A172 (cell line): ENCODE measurements at regions not wholly inside any gene's neighbourhood (a gene's known extent, or its start where the extent isn't known, plus 50 kb on each side); places are given as distances from the start of the nearest gene placed in this dataset.
"Not testable (repeated sequence)": the region's sequence is repeated elsewhere in the genome, so short reads cannot be mapped to it uniquely, and the experiment has no call there.

Experiments used
- DNase-seq: peaks from one replicate; pipeline ENCODE4 v3.0.0-alpha.2; 2015; ENCODE audit warnings: low spot score

DNA sequence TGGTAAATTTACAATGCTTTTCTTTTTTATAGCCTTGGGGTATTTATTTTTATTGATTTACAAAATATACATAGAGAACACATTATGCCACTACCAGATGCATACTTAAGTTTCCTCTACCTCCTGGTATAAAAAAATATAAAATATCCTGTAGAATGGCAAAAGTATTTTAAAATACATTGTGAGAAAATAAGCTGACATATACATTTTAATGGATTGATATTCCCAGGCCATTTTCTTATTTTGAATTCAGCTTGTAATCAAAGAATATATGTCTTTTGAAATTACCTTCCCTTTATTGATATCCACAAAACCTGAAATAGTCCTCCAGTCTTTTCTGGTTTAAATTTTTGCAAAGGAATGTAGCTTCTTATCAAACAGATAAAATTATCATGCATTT lies 923.9 kb downstream of the CDH18 start:
- no peak for DNase-seq

DNA sequence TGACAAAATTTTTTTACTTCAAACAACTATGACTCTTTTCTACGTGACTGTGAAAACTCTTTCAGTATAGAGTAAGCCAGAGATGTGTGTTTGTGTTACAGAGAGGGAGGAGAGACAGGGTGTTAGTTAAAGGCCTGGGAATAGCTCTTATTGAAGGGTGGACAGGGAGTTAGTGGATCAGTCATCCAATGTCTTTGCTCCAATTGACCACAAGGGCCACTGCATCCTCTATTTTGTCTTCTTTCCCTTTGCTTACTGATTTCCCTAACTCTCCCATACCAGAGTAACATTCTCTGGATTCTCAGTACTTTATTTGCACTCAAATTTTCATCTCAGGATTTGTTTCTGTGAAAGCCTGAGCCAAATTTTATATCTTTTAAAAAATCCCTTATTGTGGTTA lies 920.3 kb downstream of the CDH18 start:
- DNase-seq, result no peak

DNA sequence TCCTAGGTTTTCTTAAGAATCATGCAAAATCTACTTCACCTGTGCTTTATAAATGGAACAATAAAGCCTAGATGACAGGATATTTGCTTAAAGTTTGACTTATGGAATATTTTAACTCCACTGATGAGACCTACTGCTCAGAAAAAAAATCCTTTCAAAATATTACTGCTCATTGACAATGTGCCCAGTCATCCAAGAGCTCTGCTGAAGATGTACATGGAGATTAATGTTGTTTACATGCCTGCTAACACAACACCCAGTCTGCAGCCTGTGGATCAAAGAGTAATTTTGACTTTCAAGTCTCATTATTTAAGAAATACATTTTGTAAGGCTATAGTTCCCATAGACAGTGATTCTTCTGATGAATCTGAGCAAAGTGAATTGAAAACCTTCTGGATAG lies 889.6 kb downstream of the CDH18 start:
- no peak for DNase-seq

DNA sequence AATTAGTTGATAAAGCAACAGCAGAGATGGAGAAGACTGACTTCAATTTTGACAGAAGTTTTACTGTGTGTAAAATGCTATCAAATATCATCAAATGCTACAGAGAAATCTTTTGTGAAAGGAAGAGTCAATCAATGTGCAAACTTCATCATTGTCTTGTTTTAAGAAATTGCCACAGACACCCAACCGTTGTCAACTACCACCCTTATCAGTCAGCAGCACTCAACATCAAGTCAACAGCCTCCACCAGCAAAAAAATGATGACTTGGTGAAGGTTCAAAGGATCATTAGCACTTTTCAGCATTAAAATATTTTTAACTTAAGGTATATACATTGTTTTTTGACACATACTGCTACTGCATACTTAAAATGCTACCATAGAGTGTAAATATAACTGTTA lies 888.8 kb downstream of the CDH18 start:
- no peak for DNase-seq

- DNase-seq, result no peak
These were observed 883.1 kb downstream of the CDH18 start for GRCh38 chr5:19104948-19105347.

DNA sequence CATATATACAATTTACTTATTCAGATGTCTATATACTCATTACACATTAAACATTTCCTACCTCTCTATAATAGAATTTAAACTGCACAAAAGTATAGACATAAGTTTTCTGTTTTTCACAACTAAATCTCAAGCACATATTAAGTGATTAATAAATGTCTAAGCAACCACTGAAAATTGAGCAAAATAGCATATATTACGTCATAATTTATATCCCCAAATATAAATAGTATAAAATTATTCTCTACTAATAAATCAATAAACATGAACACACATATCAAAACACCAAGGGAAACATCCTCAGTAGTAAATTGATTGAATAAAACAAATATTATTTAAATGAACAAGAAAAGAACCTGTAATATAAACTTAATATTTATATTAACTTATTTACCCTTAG lies 865.1 kb downstream of the CDH18 start:
- no peak for DNase-seq

- peak; percentile 59 for DNase-seq
These were observed 861.9 kb downstream of the CDH18 start for GRCh38 chr5:19125956-19126713.

GRCh38 chr5:19140276-19140675 lies 847.7 kb downstream of the CDH18 start:
- DNase-seq, result peak; percentile 9

DNA sequence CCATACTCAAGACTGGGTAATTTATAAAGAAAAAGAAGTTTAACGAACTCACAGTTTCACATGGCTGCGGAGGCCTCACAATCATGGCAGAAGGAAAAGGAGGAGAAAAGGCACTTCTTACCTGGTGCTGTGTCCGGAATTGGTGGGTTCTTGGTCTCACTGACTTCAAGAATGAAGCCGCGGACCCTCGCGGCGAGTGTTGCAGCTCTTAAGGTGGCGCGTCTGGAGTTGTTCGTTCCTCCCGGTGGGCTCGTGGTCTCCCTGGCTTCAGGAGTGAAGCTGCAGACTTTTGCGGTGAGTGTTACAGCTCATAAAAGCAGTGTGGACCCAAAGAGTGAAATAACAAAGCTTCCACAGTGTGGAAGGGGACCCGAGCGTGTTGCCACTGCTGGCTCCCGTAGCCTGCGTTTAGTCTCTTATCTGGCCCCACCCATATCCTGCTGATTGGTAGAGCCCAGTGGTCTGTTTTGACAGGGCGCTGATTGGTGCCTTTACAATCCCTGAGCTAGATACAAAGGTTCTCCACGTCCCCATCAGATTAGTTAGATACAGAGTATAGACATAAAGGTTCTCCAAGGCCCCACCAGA lies 846.0 kb downstream of the CDH18 start:
- DNase-seq, result not testable (repeated sequence)

GRCh38 chr5:19142713-19143414 lies 845.1 kb downstream of the CDH18 start:
- not testable (repeated sequence) for DNase-seq

DNA sequence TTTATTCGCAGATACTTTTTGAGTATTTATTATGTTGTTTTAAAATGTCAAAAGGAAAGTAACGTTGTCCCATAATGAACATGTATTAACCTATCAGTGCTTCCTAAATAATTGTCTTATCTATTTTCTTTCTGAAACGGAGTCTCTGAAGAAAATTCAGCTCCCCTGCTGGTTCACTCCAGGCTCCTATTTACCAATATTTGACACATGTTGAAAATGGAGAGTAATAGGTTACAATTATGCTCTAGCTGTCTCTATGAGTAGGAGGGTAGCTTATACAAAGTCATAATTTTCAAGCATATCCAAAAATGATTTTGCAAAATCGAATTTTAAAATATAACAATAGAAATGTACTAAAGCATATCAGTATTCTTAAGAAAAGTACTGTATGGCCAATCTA lies 844.1 kb downstream of the CDH18 start:
- no peak for DNase-seq

DNA sequence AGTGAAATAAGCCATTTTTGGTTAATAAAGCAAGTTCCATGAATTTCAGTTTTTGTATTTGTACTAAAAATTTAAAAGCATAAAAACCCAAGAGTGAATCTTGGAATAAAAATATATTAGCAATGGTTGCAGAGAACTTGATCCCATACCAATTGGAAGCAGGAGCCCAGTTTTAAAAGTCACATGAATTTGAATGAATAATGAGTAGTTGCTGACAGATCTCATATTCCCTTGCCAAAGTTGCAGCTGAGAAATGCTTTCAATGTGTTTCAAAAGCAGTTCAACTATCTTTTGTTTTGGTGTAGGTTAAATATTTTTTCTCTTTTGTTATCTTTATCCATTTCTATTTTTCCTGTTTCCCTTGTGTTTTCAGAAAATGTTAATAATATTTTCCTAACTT lies 818.6 kb downstream of the CDH18 start:
- no peak for DNase-seq

DNA sequence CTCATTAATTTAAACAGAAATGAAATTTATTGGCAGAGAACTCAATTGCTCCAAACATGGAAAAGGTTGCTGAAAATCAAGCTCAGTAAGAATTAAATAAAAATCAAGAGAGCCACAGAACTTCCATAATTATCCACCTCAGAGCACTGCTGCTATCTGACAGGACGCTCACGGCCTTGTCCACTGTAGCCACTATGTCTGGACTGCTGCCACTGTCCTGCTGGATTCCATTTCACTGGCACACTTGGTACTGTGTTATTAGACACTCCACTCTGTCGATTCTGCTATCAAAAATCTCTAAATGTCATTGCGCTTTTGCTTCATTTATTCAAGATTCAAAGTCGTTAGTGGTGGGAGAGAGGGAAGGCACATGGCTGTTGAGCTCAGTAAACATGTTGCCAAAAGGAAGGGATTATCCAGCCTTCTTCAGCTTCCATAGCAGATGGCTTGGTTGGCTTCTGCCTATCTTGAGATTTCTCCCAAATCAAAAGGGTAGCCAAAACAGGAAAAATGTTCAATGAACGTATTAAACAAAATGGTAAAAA lies 815.0 kb downstream of the CDH18 start:
- DNase-seq, result no peak

GRCh38 chr5:19175776-19176570 lies 812.0 kb downstream of the CDH18 start:
- no peak for DNase-seq

DNA sequence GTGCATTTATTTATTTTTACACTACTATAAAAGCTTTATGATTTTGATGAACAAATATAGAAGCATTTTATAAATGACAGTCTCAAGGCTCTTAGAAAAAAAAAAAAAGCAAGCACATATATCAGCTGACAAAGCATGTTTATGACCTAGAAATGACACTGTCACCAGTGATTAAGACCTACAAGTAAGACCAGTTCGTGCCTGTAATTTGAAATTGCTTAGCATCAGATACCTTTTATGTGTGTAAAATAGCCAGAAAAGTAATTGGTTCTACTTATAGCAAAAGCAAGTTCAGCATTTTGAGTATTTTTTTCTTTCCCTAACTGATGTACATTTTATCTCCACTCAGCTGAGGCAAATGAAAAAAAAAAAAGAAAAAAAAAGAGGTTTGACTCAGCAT lies 808.4 kb downstream of the CDH18 start:
- DNase-seq, result no peak

- DNase-seq, result no peak
These were observed 798.8 kb downstream of the CDH18 start for GRCh38 chr5:19189176-19189575.

DNA sequence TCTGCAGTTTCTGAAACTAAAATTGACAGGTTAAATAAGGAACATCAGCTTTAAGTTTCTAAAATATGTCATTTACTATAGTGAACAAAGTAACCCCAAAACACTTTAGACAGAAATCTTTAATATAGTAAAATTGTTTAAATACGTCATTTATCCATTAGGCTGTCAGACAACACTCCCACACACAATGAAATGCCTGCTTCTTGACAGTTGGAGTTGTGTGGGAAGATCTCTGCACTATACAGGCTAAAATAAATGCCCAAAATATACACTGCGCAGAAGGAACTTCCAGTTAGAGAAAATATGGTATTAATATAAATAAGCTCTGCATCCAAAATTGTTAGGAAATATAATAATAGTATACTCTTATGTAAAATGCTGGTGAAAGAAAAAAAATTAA lies 794.4 kb downstream of the CDH18 start:
- no peak for DNase-seq

GRCh38 chr5:19196631-19197030 lies 791.4 kb downstream of the CDH18 start:
- DNase-seq, result no peak

DNA sequence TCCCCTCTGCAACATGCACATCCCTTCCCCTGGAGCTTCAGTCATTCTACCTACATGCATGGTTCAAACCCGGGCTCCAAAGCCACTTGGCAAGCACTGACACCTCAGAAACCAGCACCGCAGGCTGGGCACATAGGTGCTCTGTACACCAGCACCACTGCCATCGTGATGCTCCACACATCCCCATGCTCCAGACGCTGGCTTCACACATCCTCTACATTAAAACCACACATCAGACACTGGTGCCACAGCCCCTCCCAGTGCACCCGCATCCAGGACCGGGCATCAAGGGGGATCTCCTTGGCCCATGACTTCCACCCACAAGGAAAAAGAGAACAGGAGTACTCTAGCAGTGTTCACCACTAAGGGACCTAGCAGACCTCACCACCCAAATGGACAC lies 787.7 kb downstream of the CDH18 start:
- DNase-seq, result no peak

- no peak for DNase-seq
These were observed 779.6 kb downstream of the CDH18 start for GRCh38 chr5:19208397-19208796.

DNA sequence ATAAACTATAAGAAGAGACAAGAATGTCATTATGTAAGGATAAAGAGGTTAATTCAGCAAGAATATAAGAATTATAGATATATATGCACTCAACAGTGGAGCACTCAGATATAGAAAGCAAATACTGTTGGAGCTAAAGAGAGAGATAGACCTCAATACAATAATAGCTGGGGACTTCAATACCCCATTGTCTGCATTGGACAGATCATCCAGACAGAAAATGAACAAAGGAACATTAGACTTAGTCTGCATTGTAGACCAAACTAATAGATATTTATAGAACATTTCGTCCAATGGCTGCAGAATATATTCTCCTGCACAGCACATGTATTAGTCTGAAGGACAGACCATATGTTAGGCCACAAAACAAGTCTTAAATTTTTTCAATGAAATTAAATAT lies 777.1 kb downstream of the CDH18 start:
- no peak for DNase-seq
